SK-N-MC (cell line): ENCODE measurements at regions not wholly inside any gene's neighbourhood (a gene's known extent, or its start where the extent isn't known, plus 50 kb on each side); places are given as distances from the start of the nearest gene placed in this dataset.
"Not testable (repeated sequence)": the region's sequence is repeated elsewhere in the genome, so short reads cannot be mapped to it uniquely, and the experiment has no call there.

Experiments used
- DNase-seq: peaks from one replicate; pipeline ENCODE4 v3.0.0-alpha.2; 2011; ENCODE audit warnings: low read depth, low spot score
- H3K27ac ChIP-seq: fragments of 200-600 bp; sonication (generic); 2 replicates; pipeline ENCODE4 v1.5.1; 2016; ENCODE audit warnings: mixed run types
- H3K36me3 ChIP-seq: fragments of 200-600 bp; sonication (generic); 2 replicates; pipeline ENCODE4 v1.6.1; 2017; ENCODE audit warnings: antibody characterized with exemption, low read length, mixed read lengths; ENCODE audit not compliant: insufficient read depth
- H3K4me3 ChIP-seq: fragments of 200-600 bp; sonication (generic); 2 replicates; pipeline ENCODE4 v1.5.1; 2016
- H3K9ac ChIP-seq: fragments of 200-600 bp; sonication (generic); 2 replicates; pipeline ENCODE4 v1.8.0; 2017; ENCODE audit warnings: mixed run types, mixed read lengths; ENCODE audit not compliant: insufficient read length
- H3K9me3 ChIP-seq: fragments of 200-600 bp; sonication (generic); 2 replicates; pipeline ENCODE4 v1.6.1; 2017; ENCODE audit warnings: low read depth, mild to moderate bottlenecking, antibody characterized with exemption, low read length, moderate library complexity, mixed read lengths
- EZH2 ChIP-seq: fragments of 200-600 bp; sonication (generic); IDR thresholded peaks from one replicate; pipeline ENCODE4 v1.6.1; 2017; ENCODE audit warnings: antibody characterized with exemption
- FOXP2 ChIP-seq: optimal IDR thresholded peaks from 2 replicates; pipeline ENCODE3; 2011; ENCODE audit warnings: mild to moderate bottlenecking, moderate library complexity; ENCODE audit not compliant: insufficient read depth; ENCODE audit errors: extremely low read length, control extremely low read depth
- POLR2AphosphoS5 ChIP-seq: IDR thresholded peaks from 2 replicates; pipeline ENCODE4 v1.6.1; 2012; ENCODE audit warnings: mild to moderate bottlenecking, low read depth, low read length, borderline replicate concordance

DNA sequence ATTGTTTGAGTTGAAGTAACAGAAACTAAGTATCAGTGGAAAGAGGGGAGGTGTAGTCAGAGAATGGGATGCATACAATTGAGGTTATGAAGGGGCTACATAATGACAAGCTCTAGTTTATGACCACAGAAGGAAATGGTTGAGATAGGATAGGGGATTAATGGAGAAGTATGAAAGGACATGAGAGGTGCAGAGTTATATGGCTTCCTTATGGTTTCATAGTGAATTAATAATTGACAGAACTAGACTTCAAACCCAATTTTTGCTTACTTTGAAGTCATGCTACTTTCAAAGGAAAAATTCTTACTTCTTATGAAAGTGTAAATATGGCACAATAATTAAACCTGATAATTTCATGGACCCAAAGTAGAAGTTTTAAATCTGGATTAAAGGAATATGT, 340.3 kb upstream of the LRRC4C start:
- H3K4me3 ChIP-seq: no peak overlapping the region

DNA sequence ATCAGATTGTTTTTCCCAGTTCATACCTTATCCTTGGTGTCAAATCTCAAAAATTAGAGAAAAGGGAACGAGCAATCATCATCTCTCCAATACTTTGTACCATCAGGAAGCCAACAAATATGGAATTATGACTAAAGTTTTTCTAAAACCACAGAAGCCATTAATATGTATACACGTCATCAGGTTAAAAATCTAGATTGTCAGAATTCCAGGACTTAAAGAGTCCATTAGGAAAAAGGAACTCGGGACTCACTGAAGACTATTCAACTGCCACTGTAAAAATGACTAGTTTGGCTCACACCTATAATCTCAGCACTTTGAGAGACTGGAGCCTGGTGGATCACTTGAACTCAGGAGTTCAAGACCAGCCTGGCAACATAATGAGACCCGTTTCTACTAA, 344.4 kb upstream of the LRRC4C start:
- H3K36me3 ChIP-seq: no peaks in the 10 kb centered on the region
- H3K9me3 ChIP-seq: no peaks in the 10 kb centered on the region
- DNase-seq: no peak
- H3K9ac ChIP-seq: no peak overlapping the region
- no peak overlapping the region for H3K27ac ChIP-seq
- TF ChIP-seq FOXP2 (no peak), POLR2AphosphoS5 (no peak), EZH2 (no peak)
- H3K4me3 ChIP-seq: no peak overlapping the region

More for the DNA sequence above, 340.3 kb upstream of the LRRC4C start:
- Histone ChIP-seq H3K9ac (no peak overlapping the region), H3K36me3 (no peaks in the 10 kb centered on the region), H3K9me3 (no peaks in the 10 kb centered on the region), H3K27ac (no peak overlapping the region)
- no peak for DNase-seq
- no peak for TF ChIP-seq POLR2AphosphoS5

DNA sequence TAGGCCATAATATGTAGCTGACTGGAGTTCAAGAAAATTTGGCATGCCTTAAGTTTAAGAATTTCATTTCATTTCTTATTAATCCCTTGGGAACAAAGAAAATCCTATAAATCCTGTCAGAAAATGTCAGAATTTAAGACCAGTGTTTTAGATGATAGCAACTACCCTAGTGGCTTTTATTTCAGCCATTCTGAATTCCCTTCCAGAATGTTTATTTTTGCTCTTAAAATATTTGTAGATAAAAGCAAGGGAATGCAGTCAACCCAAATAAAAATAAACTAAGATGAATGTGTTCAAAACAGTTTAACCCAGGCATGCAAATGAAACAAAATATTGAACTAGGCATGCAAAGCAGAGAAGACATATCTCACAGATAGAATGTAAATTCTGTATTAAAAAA, 356.9 kb upstream of the LRRC4C start:
- TF ChIP-seq FOXP2: no peak
- TF ChIP-seq POLR2AphosphoS5: no peak
- DNase-seq: no peak
- Histone ChIP-seq H3K9ac (no peak overlapping the region), H3K36me3 (no peaks in the 10 kb centered on the region), H3K27ac (no peak overlapping the region), H3K4me3 (no peak overlapping the region), H3K9me3 (no peaks in the 10 kb centered on the region)

DNA sequence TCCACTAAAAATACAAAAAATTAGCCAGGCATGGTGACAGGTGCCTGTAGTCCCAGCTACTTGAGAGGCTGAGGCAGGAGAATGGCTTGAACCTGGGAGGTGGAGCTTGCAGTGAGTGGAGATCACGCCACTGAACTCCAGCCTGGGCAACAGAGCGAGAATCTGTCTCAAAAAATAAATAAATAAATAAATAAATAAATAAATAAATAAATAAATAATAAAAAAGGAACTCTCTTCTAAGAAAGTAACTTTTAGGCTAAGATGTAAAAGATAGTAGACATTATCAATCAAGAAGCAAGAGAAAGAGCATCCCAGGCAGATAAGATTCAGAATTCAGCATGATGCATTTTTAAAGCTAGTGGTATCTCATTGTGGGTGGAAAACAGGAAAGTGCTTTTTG, 364.8 kb upstream of the LRRC4C start:
- H3K9ac ChIP-seq, H3K36me3 ChIP-seq, H3K27ac ChIP-seq, DNase-seq, H3K4me3 ChIP-seq, H3K9me3 ChIP-seq: not testable (repeated sequence)

DNA sequence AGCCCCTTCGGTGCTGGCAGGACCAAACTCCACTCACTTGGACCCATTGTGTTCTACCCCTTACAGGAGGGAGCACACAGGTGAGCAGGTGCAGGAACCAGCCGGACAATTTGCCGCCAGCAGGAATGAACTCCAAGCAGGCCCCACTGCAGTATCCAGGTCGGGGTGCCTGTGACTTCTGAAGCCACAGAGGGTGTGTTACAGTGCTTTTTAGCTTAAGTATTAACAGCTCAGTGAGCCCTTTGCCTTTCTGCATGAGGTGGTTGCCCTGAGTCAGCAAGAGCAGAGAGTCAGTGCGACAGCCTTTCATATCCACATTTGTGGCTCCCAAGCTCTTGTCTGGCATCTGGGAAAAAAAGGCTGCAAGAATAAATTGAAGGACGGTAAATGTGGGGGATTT, 366.6 kb upstream of the LRRC4C start:
- no peak overlapping the region for H3K4me3 ChIP-seq
- no peak for TF ChIP-seq POLR2AphosphoS5
- no peak for TF ChIP-seq EZH2
- no peak for TF ChIP-seq FOXP2
- H3K9me3 ChIP-seq: no peaks in the 10 kb centered on the region
- no peak for DNase-seq
- H3K27ac ChIP-seq: no peak overlapping the region
- H3K36me3 ChIP-seq: no peaks in the 10 kb centered on the region
- no peak overlapping the region for H3K9ac ChIP-seq

DNA sequence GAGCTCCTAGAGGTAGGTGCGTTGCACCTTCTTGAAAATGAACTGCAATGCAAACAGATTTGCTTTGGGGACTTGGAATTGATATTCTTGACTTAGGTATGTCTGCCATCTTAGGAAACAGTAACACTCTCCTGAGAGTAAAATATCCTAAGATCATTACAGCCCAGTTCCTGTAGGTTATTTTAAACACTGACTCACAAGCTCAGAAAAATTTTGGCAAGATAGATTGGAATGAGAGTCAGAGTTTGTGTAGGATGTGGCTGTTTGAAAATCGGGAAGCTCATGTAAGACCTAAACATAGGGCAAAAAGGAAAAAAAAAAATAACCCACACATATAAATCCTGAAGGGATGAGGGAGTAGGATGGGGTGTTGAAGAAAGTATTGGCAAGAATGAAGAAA, 377.0 kb upstream of the LRRC4C start:
- H3K4me3 ChIP-seq: no peak overlapping the region
- TF ChIP-seq FOXP2 (no peak), EZH2 (no peak), POLR2AphosphoS5 (no peak)

DNA sequence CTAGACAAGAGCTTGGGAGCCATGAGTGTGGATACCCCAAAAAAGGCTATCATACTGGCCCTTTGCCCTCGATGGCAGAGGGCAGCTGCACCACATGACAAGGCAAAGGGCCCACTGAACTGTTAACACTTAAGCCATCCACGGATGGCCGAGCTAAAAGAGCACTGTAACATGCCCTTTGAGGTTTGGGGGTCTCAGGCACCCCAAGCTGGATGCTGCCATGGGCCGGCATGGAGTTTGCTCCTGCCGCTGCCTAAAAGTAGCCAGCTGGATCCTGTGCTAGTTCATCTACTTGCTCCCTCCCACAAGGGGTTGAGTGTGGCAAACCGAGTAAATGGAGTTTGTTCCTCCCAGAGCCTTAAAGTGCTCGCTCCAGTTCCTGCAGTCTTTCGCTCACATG, 383.2 kb upstream of the LRRC4C start:
- DNase-seq: no peak
- Histone ChIP-seq H3K27ac (no peak overlapping the region), H3K9me3 (no peaks in the 10 kb centered on the region), H3K36me3 (no peaks in the 10 kb centered on the region), H3K4me3 (no peak overlapping the region), H3K9ac (no peak overlapping the region)
- TF ChIP-seq EZH2: no peak
- TF ChIP-seq FOXP2: no peak
- TF ChIP-seq POLR2AphosphoS5: no peak

More for the DNA sequence above, 377.0 kb upstream of the LRRC4C start:
- H3K9ac ChIP-seq: no peak overlapping the region
- H3K36me3 ChIP-seq: no peaks in the 10 kb centered on the region
- H3K9me3 ChIP-seq: no peaks in the 10 kb centered on the region
- no peak for DNase-seq
- H3K27ac ChIP-seq: no peak overlapping the region

DNA sequence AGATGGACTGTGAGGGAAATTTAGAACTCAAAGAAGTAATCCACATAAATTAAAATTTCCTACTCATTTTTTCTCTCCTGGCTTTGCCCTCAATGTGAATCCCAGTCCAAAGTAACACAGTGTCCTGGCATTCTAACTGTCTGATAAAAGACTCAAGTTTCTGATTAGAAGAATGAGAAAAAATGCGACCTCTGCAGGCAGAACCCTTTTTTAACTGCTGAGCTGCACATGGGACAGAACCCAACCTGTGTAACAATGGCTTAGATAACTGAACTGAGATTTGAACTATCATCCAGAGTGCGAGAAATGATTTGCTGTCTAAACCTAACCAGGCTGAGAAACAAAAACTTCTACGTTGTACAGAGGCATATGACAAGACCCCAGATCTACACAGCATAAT, 385.6 kb upstream of the LRRC4C start:
- H3K4me3 ChIP-seq: no peak overlapping the region
- no peaks in the 10 kb centered on the region for H3K36me3 ChIP-seq
- no peak for DNase-seq
- no peak overlapping the region for H3K9ac ChIP-seq
- TF ChIP-seq EZH2 (no peak), FOXP2 (no peak), POLR2AphosphoS5 (no peak)
- H3K9me3 ChIP-seq: no peaks in the 10 kb centered on the region
- no peak overlapping the region for H3K27ac ChIP-seq

DNA sequence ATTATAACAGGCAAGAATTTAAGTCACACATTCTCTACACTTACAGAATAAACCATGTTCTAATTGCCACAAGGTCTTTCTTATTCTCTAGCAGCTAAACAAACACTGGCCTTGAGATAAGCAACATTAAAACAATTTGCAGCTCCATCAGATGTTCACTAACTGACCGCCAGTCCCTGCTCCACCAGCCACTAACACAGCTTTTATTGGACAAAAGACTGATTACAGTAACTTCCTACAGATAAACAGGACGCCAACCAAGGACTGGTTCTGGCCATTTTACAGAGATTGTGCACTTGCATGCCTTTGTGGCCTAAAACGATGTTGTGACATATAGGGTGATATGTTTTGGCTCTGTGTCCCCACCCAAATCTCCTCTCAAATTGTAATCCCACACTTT, 388.9 kb upstream of the LRRC4C start:
- DNase-seq: no peak
- Histone ChIP-seq H3K4me3 (no peak overlapping the region), H3K9ac (no peak overlapping the region), H3K9me3 (no peaks in the 10 kb centered on the region), H3K27ac (no peak overlapping the region), H3K36me3 (no peaks in the 10 kb centered on the region)
- TF ChIP-seq EZH2 (no peak), FOXP2 (no peak), POLR2AphosphoS5 (no peak)
